Endothelial cell of umbilical vein (primary cell): ENCODE measurements at regions not wholly inside any gene's neighbourhood (a gene's known extent, or its start where the extent isn't known, plus 50 kb on each side); places are given as distances from the start of the nearest gene placed in this dataset.
"Not testable (repeated sequence)": the region's sequence is repeated elsewhere in the genome, so short reads cannot be mapped to it uniquely, and the experiment has no call there.

ENCODE experiments used
- BruUV-seq: library from RNA; stranded (reverse); fragments of 400-500 nt; replicated peaks from 2 replicates; lab custom pipeline; 2021; lab: Mats Ljungman, UMichigan
- CTCF ChIA-PET: fragments of 300-600, 350-600 bp; sonication (Branson Sonifier 250); formaldehyde crosslinking; loops from one replicate; lab custom pipeline; 2021; ENCODE audit warnings: antibody characterized with exemption, inconsistent platforms; lab: Charles Lee
- POLR2A ChIA-PET: fragments of 300-600, 350-600 bp; sonication (Branson Sonifier 250); formaldehyde crosslinking; loops from one replicate; lab custom pipeline; 2021; ENCODE audit warnings: antibody characterized with exemption, inconsistent platforms; lab: Charles Lee
- DNase-seq: peaks from one replicate; pipeline ENCODE4 v3.0.0-alpha.2; 2011; ENCODE audit warnings: low read depth, low spot score
- FAIRE-seq: peaks from 2 replicates; lab custom pipeline; 2011; peaks lifted over from hg19 to GRCh38; lab: Jason Lieb, UNC
- H2AFZ ChIP-seq: 2 replicates; pipeline ENCODE4 v1.6.0; 2012; ENCODE audit warnings: low read depth, low read length, control low read depth, inconsistent platforms
- H3K27ac ChIP-seq: 2 replicates; pipeline ENCODE4 v1.5.1; 2011; ENCODE audit warnings: low read depth, mild to moderate bottlenecking, control low read depth, low read length, moderate library complexity; ENCODE audit not compliant: insufficient read depth
- H3K27me3 ChIP-seq, 2 experiments: 2 replicates each; pipeline versions ENCODE4 v1.6.0 to v1.6.1; 2011; ENCODE audit warnings: low read length in 2 of 2, mixed read lengths in 1 of 2; ENCODE audit not compliant: control insufficient read depth in 2 of 2, insufficient read depth in 2 of 2
- H3K36me3 ChIP-seq, 2 experiments: 2 replicates in 1 of 2; 3 replicates in 1 of 2; pipeline ENCODE4 v1.5.1; 2011; ENCODE audit warnings: low read length in 2 of 2, mild to moderate bottlenecking in 1 of 2, moderate library complexity in 1 of 2; ENCODE audit not compliant: control insufficient read depth in 2 of 2, insufficient read depth in 2 of 2; ENCODE audit errors: extremely low read depth in 1 of 2
- H3K4me1 ChIP-seq: 3 replicates; pipeline ENCODE4 v1.5.1; 2011; ENCODE audit warnings: mild to moderate bottlenecking, low read length; ENCODE audit not compliant: control insufficient read depth, insufficient read depth; ENCODE audit errors: extremely low read depth
- H3K4me2 ChIP-seq: 2 replicates; pipeline ENCODE4 v1.6.1; 2011; ENCODE audit warnings: low read length, control low read depth, mixed read lengths; ENCODE audit not compliant: insufficient read depth
- H3K4me3 ChIP-seq, 3 experiments: fragments of 200-600 bp in 1 of 3; sonication (generic), shearing (Covaris generic) in 1 of 3; replicated peaks in 1 of 3; 2 replicates each; pipeline ENCODE4 v1.5.1; 2011 to 2016; ENCODE audit warnings: control low read depth in 3 of 3, low read length in 3 of 3, mild to moderate bottlenecking in 2 of 3, inconsistent platforms in 1 of 3, low read depth in 1 of 3, moderate library complexity in 1 of 3; ENCODE audit not compliant: insufficient read depth in 1 of 3
- H3K79me2 ChIP-seq: 2 replicates; pipeline ENCODE4 v1.6.0; 2012; ENCODE audit warnings: low read length, inconsistent platforms; ENCODE audit not compliant: control insufficient read depth, insufficient read depth
- H3K9ac ChIP-seq: replicated peaks from 2 replicates; pipeline ENCODE3; 2011; ENCODE audit warnings: low read length, control low read depth; ENCODE audit not compliant: insufficient read depth; ENCODE audit errors: extremely low read depth
- H3K9me1 ChIP-seq: replicated peaks from 3 replicates; pipeline ENCODE4 v1.6.0; 2011; ENCODE audit warnings: mild to moderate bottlenecking, low read length; ENCODE audit not compliant: control insufficient read depth, insufficient read depth; ENCODE audit errors: extremely low read depth
- H3K9me3 ChIP-seq: replicated peaks from 2 replicates; pipeline ENCODE4 v1.5.1; 2012; ENCODE audit warnings: low read length, inconsistent platforms; ENCODE audit not compliant: control insufficient read depth, insufficient read depth
- H4K20me1 ChIP-seq: replicated peaks from 2 replicates; pipeline ENCODE3; 2011; ENCODE audit warnings: mild to moderate bottlenecking, low read length; ENCODE audit not compliant: control insufficient read depth, insufficient read depth; ENCODE audit errors: extremely low read depth
- CTCF ChIP-seq, 2 donors: IDR thresholded peaks; 1 replicate in 1 of 2; 2 replicates in 1 of 2; pipeline ENCODE4 v1.5.1; 2011; ENCODE audit warnings: low read length in 2 of 2, mild to moderate bottlenecking in 2 of 2, moderate library complexity in 2 of 2, control low read depth in 1 of 2, inconsistent platforms in 1 of 2, low read depth in 1 of 2; ENCODE audit not compliant: insufficient read depth in 1 of 2; ENCODE audit errors: extremely low read depth in 1 of 2
- EZH2 ChIP-seq: IDR thresholded peaks from 2 replicates; pipeline ENCODE4 v1.6.1; 2012; ENCODE audit warnings: borderline replicate concordance, low read depth, mild to moderate bottlenecking, moderate library complexity, low read length, inconsistent platforms; ENCODE audit not compliant: severe bottlenecking
- FOS ChIP-seq: IDR thresholded peaks from 2 replicates; pipeline ENCODE4 v1.6.1; 2011; ENCODE audit warnings: mild to moderate bottlenecking, low read length, moderate library complexity, borderline replicate concordance; ENCODE audit not compliant: insufficient read depth
- GATA2 ChIP-seq: IDR thresholded peaks from 2 replicates; pipeline ENCODE4 v1.7.0; 2011; ENCODE audit warnings: low read depth, mild to moderate bottlenecking, moderate library complexity, mixed read lengths, low read length; ENCODE audit not compliant: insufficient read length, insufficient read depth
- JUN ChIP-seq: IDR thresholded peaks from 2 replicates; pipeline ENCODE4 v1.6.1; 2011; ENCODE audit warnings: borderline replicate concordance, low read depth; ENCODE audit not compliant: insufficient read length, insufficient read depth
- MAX ChIP-seq: IDR thresholded peaks from 2 replicates; pipeline ENCODE4 v1.6.1; 2011; ENCODE audit not compliant: insufficient read depth, insufficient read length
- MYC ChIP-seq: IDR thresholded peaks from one replicate; pipeline ENCODE4 v1.6.1; 2011; ENCODE audit warnings: mild to moderate bottlenecking, low read depth, low read length
- POLR2A ChIP-seq: IDR thresholded peaks from 2 replicates; pipeline ENCODE4 v1.6.1; 2012; ENCODE audit warnings: low read depth, mild to moderate bottlenecking, control low read depth, low read length
- POLR2AphosphoS5 ChIP-seq: IDR thresholded peaks from 2 replicates; pipeline ENCODE4 v1.6.1; 2012; ENCODE audit warnings: low read depth, mild to moderate bottlenecking, control low read depth, low read length, moderate library complexity; ENCODE audit not compliant: insufficient read depth
- dilution Hi-C: fragments of 300-500 bp; cut with MboI; formaldehyde crosslinking; loops from one replicate; pipeline ENCODE4 v1.15.0; 2019; ENCODE audit warnings: low sequenced_read_pairs; ENCODE audit not compliant: extremely low pct_ligation_motif_present
- intact Hi-C: fragments of 100-400 bp; cut with micrococcal nuclease; formaldehyde crosslinking; loops from one replicate; pipeline ENCODE4 v1.10.0; 2022

- intact Hi-C loops (no loop called here), dilution Hi-C loops (no loop called here)
- H3K36me3 ChIP-seq: no peaks in the 10 kb centered on the region
- no peak overlapping the region for H3K4me3 ChIP-seq
- H3K9me1 ChIP-seq: no peaks in the 10 kb centered on the region
- no peaks in the 10 kb centered on the region for H4K20me1 ChIP-seq
- DNase-seq (no peak), FAIRE-seq (no peak)
- no TSS peak for BruUV-seq
- H3K9me3 ChIP-seq: no peaks in the 10 kb centered on the region
- H3K4me1 ChIP-seq: no peaks in the 10 kb centered on the region
- H3K27ac ChIP-seq: no peak overlapping the region
- H3K9ac ChIP-seq: no peak overlapping the region
- TF ChIP-seq GATA2 (no peak), JUN (no peak), EZH2 (no peak), POLR2AphosphoS5 (no peak), POLR2A (no peak), MYC (no peak), FOS (no peak), CTCF (IDR thresholded peaks at IDR 0.05; ENCODE audit: extremely low read depth in 1 of 2, insufficient read depth in 1 of 2, low read depth in 1 of 2, low read length in 2 of 2) (no peak), MAX (no peak)
- no peaks in the 10 kb centered on the region for H3K79me2 ChIP-seq
- no peak overlapping the region for H3K4me2 ChIP-seq
- POLR2A ChIA-PET: no interaction called here
- CTCF ChIA-PET: no interaction called here
- H2AFZ ChIP-seq: no peak overlapping the region
- no peaks in the 10 kb centered on the region for H3K27me3 ChIP-seq
Observed at GRCh38 chrX:35507701-35508100, 290.4 kb upstream of the MAGEB16 start.

GRCh38 chrX:35548003-35548402 is 250.1 kb upstream of the MAGEB16 start:
- FAIRE-seq, H3K4me2 ChIP-seq, H3K4me3 ChIP-seq, BruUV-seq, CTCF ChIA-PET, intact Hi-C loops, POLR2A ChIA-PET, H3K27me3 ChIP-seq, H3K27ac ChIP-seq, dilution Hi-C loops, H3K36me3 ChIP-seq, DNase-seq, H3K9me1 ChIP-seq, H3K79me2 ChIP-seq, H3K9me3 ChIP-seq, H3K4me1 ChIP-seq, H2AFZ ChIP-seq, H4K20me1 ChIP-seq, H3K9ac ChIP-seq: not testable (repeated sequence)
